Ascending aorta (tissue), 2 donors: ENCODE measurements at regions not wholly inside any gene's neighbourhood (a gene's known extent, or its start where the extent isn't known, plus 50 kb on each side); places are given as distances from the start of the nearest gene placed in this dataset.

ENCODE experiments used
- DNase-seq, 2 donors: peaks; one replicate each; pipeline ENCODE4 v3.0.0-alpha.2; 2019; ENCODE audit warnings: low spot score in 2 of 2
- H3K27ac ChIP-seq, 2 donors: fragments of 200-600 bp; sonication (generic); one replicate each; pipeline ENCODE4 v1.5.1; 2016 to 2017; ENCODE audit warnings: mild to moderate bottlenecking in 1 of 2
- H3K27me3 ChIP-seq: fragments of 200-600 bp; sonication (generic); one replicate; pipeline ENCODE4 v1.5.1; 2017
- H3K36me3 ChIP-seq, 2 donors: fragments of 200-600 bp; sonication (generic); one replicate each; pipeline ENCODE4 v1.5.1; 2016
- H3K4me1 ChIP-seq, 2 donors: fragments of 200-600 bp; sonication (generic); one replicate each; pipeline ENCODE4 v1.5.1; 2016 to 2017; ENCODE audit warnings: mild to moderate bottlenecking in 1 of 2
- H3K4me3 ChIP-seq, 2 donors: fragments of 200-600 bp; sonication (generic); one replicate each; pipeline ENCODE4 v1.5.1; 2016 to 2017; ENCODE audit warnings: mild to moderate bottlenecking in 1 of 2
- H3K9me3 ChIP-seq, 2 donors: fragments of 200-600 bp; sonication (generic); one replicate each; pipeline ENCODE4 v1.5.1; 2016
- intact Hi-C: fragments of 100-400 bp; cut with DNase I; formaldehyde crosslinking; loops from one replicate; pipeline ENCODE4 v1.15.1; 2023
- TF ChIP-seq, protein P1 (sequence below), 3 experiments: fragments of 200-600 bp in 2 of 3; fragments of 450-650 bp in 1 of 3; sonication (generic) in 2 of 3; IDR thresholded peaks; one replicate each; pipeline ENCODE4 v1.5.1; 2016 to 2019; ENCODE audit warnings: antibody characterized with exemption in 3 of 3, mild to moderate bottlenecking in 1 of 3, moderate library complexity in 1 of 3

DNA sequence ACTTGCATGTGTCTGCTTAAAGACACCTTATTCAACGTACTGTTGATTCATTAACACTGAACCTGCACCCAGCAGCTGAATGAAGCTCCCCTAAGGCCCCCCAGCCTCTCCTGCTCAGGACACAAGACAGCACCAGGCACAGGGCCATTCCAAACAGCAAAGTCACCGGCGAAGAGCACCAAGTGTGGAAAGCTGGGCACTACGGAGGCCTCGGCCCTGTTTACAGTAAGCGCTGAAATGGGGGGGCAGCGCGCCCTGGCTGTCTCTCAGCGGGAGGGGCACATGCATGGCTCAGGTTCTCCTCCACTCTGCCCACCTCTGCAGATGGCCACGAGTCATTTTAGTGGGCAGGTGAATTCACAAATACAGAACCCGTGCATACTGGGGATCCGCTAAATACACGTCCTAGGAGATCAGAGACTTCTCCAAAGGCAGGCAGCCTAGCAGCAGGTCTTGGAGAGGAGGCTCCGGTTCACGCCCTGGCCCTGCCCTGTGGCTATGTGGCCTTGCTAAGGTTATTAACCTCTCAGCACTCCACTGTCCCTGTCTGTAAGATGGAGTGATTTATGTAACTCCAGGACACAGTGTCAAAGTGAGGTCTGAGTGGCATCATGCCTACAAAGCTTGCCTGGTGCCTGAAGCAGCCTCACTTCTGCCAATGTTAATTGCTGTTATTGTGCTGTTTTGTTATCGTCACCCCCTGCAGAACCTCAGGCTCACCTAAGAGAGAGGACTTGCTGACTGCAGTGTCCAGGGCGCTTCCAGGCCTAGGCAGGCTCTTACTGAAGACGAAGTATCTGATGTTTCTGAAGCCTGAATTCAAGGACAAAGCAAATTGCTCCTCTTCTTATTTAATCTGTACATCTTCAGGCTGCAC lies 207.4 kb upstream of the SOX1 start:
- no peak for DNase-seq
- intact Hi-C loops = no loop called here
- Histone ChIP-seq H3K9me3 (no peaks in the 10 kb centered on the region), H3K36me3 (no peaks in the 10 kb centered on the region), H3K4me1 (no peaks in the 10 kb centered on the region), H3K27me3 (no peaks in the 10 kb centered on the region), H3K4me3 (no peak overlapping the region), H3K27ac (no peak overlapping the region)
- TF ChIP-seq, protein P1, sequence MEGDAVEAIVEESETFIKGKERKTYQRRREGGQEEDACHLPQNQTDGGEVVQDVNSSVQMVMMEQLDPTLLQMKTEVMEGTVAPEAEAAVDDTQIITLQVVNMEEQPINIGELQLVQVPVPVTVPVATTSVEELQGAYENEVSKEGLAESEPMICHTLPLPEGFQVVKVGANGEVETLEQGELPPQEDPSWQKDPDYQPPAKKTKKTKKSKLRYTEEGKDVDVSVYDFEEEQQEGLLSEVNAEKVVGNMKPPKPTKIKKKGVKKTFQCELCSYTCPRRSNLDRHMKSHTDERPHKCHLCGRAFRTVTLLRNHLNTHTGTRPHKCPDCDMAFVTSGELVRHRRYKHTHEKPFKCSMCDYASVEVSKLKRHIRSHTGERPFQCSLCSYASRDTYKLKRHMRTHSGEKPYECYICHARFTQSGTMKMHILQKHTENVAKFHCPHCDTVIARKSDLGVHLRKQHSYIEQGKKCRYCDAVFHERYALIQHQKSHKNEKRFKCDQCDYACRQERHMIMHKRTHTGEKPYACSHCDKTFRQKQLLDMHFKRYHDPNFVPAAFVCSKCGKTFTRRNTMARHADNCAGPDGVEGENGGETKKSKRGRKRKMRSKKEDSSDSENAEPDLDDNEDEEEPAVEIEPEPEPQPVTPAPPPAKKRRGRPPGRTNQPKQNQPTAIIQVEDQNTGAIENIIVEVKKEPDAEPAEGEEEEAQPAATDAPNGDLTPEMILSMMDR (IDR thresholded peaks at IDR 0.05) = no peak

DNA sequence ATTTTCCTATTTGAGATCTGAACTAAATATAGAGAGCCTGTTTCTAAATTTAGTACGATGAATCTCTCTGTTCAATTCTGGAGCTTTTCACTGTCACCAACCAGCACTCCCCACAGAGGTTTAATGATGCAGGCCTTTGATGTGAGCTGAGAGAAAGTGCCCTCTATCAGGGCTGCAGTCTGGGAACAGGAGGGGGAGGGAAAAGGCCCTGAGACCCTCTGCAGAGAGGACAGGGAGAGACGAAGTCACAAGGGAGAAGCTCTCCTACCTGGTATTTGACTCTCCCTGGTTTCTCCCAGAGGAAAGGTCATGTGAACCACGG lies 206.8 kb upstream of the SOX1 start:
- Histone ChIP-seq H3K9me3 (no peaks in the 10 kb centered on the region), H3K27me3 (no peaks in the 10 kb centered on the region), H3K4me1 (no peaks in the 10 kb centered on the region), H3K4me3 (no peak overlapping the region), H3K36me3 (no peaks in the 10 kb centered on the region), H3K27ac (no peak overlapping the region)
- TF ChIP-seq, protein P1 (IDR thresholded peaks at IDR 0.05) = no peak
- intact Hi-C loops = no loop called here
- no peak for DNase-seq

DNA sequence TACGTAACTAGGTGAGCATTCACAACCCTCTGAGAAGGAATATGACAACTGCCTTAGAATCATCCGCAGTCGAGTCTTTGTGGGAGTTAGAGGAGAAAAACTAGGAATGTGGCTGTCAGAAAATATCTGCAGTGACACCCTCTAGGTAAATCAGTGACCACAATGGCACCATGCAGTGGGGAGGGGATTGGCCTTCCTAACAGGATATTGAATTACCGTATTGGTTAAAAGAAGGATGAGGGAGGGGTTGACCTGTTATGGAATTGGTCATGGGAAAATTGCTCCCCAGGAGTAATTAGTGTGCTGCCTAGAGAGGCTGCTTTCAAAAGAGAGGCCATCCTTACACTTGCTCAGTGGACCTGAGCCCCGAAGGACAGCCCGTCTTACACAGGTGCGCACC lies 205.6 kb upstream of the SOX1 start:
- H3K27ac ChIP-seq = no peak overlapping the region
- TF ChIP-seq, protein P1 (IDR thresholded peaks at IDR 0.05) = no peak
- H3K4me1 ChIP-seq = no peaks in the 10 kb centered on the region
- H3K9me3 ChIP-seq = no peaks in the 10 kb centered on the region
- DNase-seq = no peak
- H3K36me3 ChIP-seq = no peaks in the 10 kb centered on the region
- H3K4me3 ChIP-seq = no peak overlapping the region
- intact Hi-C loops = no loop called here
- H3K27me3 ChIP-seq = no peaks in the 10 kb centered on the region

DNA sequence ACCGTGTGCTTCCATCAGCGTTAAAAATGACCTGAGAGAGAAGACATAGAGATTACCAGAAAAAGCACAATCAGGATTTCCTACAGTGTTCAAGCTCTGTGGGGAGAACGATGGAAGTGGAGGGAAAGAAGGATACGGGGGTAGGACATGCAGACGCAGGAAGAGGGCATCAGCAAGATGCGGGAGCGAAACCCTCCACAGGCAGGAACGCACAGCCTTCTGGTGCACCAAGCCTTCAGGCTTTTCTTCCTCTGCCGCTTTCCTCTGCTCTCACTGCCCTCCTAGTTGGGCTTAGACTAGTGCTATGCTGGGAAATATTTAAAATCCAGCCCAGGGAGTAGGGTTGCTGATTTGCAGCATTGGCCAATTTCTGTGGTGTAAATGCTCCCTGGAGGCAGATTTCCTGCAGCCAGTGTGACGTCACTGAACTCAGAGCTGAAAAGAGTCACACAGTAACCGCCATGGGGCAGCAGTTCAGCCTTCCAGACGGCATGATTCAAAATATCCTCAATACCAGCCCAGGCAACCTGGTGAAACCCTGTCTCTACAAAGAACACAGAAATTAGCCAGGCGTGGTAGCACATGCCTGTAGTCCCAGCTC lies 205.1 kb upstream of the SOX1 start:
- H3K9me3 ChIP-seq = no peaks in the 10 kb centered on the region
- TF ChIP-seq, protein P1 (IDR thresholded peaks at IDR 0.05) = no peak
- H3K27me3 ChIP-seq = no peaks in the 10 kb centered on the region
- DNase-seq = no peak
- no peak overlapping the region for H3K27ac ChIP-seq
- intact Hi-C loops = no loop called here
- no peaks in the 10 kb centered on the region for H3K4me1 ChIP-seq
- H3K36me3 ChIP-seq = no peaks in the 10 kb centered on the region
- no peak overlapping the region for H3K4me3 ChIP-seq

DNA sequence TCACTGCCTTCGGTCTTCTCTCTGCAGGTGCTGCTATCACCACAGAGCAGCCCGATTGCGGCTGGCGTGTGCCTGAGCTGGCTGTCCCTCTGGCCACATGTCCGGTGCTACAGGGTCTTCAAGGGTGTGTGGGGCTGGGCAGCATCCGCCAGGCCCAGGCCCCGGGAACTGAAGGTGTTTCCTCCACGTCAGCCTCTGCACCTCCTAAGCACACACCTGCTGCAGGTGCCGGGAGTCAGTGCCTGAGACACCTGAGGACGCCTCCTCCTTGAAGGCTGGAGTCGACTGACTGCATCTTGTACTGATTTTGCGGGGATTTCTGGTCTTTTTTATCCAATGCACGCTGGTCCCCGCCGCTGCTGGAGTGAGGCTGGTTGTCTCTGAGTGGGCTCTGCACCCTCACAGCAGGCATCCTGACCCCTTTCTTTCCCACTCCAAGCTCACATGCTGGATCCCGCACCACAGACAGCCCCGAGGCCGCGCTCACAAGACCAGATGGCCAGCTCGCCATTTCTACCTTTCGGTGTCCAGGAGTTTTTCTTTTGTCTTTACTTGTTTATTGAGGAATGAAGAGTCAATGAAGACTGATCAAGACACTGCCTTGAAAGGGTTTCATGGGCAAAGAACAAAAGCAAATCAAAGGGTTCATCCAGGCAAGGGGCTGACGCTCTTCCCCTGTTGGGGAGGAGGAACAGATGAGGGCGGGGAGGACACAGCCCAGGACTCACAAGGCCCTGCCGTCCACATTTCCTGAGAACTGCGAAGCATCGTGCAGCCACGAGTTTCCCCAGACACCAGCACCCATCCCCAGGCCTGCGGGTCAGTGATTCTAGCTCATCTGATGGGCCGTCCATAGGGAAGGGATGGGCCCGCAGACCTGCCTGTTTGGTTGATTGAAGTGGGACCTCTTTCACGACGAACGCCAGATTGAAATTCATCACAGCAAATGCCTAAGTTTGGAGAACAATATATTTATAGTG lies 203.8 kb upstream of the SOX1 start:
- Histone ChIP-seq H3K9me3 (no peaks in the 10 kb centered on the region), H3K36me3 (no peaks in the 10 kb centered on the region), H3K27ac (no peak overlapping the region), H3K4me1 (no peaks in the 10 kb centered on the region), H3K4me3 (no peak overlapping the region), H3K27me3 (no peaks in the 10 kb centered on the region)
- intact Hi-C loops = no loop called here
- TF ChIP-seq, protein P1 (IDR thresholded peaks at IDR 0.05) = no peak
- no peak for DNase-seq
